ENCODE measurements at regions not wholly inside any gene's neighbourhood (a gene's known extent, or its start where the extent isn't known, plus 50 kb on each side); places are given as distances from the start of the nearest gene placed in this dataset.

- TF ChIP-seq CTCF (IDR thresholded peaks at IDR 0.05) (no peak), POLR2A (IDR thresholded peaks at IDR 0.05) (no peak)
Observed at GRCh38 chr13:64165826-64166225, 2750.2 kb upstream of the PCDH20 start.
